Tibial artery (tissue), 4 donors: ENCODE measurements at regions not wholly inside any gene's neighbourhood (a gene's known extent, or its start where the extent isn't known, plus 50 kb on each side); places are given as distances from the start of the nearest gene placed in this dataset.

Experiments used
- DNase-seq, 2 donors: peaks; one replicate each; pipeline ENCODE4 v3.0.0-alpha.2; 2019
- H3K27ac ChIP-seq, 2 donors: fragments of 200-600 bp; sonication (generic) in 1 of 2; 1 replicate in 1 of 2; 2 replicates in 1 of 2; pipeline ENCODE4 v1.5.1; 2018 to 2019; ENCODE audit warnings: mild to moderate bottlenecking in 1 of 2
- H3K27me3 ChIP-seq, 2 donors: fragments of 200-600 bp; sonication (generic) in 1 of 2; one replicate each; pipeline versions ENCODE4 v1.5.1 to v1.6.0; 2016 to 2019
- H3K36me3 ChIP-seq, 3 donors: fragments of 200-600 bp; sonication (generic) in 2 of 3; one replicate each; pipeline ENCODE4 v1.5.1; 2016 to 2019; ENCODE audit warnings: mild to moderate bottlenecking in 2 of 3
- H3K4me1 ChIP-seq, 4 donors: fragments of 200-600 bp; sonication (generic) in 2 of 4; 1 replicate in 3 of 4; 2 replicates in 1 of 4; pipeline ENCODE4 v1.5.1; 2016 to 2019
- H3K4me3 ChIP-seq, 2 donors: fragments of 200-600 bp; sonication (generic) in 1 of 2; 1 replicate in 1 of 2; 2 replicates in 1 of 2; pipeline ENCODE4 v1.5.1; 2018 to 2019; ENCODE audit warnings: mild to moderate bottlenecking in 2 of 2
- H3K9me3 ChIP-seq, 3 donors: fragments of 200-600 bp; sonication (generic) in 1 of 3; one replicate each; pipeline ENCODE4 v1.5.1; 2016 to 2019
- intact Hi-C: fragments of 100-400 bp; cut with DNase I; formaldehyde crosslinking; loops from one replicate; pipeline ENCODE4 v1.15.0; 2023; ENCODE audit warnings: low total_unique reads
- TF ChIP-seq, protein P1 (sequence below), 2 experiments: fragments of 200-600 bp in 1 of 2; fragments of 450-650 bp in 1 of 2; IDR thresholded peaks; one replicate each; pipeline ENCODE4 v1.5.1; 2017 to 2019; ENCODE audit warnings: antibody characterized with exemption in 2 of 2, mild to moderate bottlenecking in 1 of 2, moderate library complexity in 1 of 2

DNA sequence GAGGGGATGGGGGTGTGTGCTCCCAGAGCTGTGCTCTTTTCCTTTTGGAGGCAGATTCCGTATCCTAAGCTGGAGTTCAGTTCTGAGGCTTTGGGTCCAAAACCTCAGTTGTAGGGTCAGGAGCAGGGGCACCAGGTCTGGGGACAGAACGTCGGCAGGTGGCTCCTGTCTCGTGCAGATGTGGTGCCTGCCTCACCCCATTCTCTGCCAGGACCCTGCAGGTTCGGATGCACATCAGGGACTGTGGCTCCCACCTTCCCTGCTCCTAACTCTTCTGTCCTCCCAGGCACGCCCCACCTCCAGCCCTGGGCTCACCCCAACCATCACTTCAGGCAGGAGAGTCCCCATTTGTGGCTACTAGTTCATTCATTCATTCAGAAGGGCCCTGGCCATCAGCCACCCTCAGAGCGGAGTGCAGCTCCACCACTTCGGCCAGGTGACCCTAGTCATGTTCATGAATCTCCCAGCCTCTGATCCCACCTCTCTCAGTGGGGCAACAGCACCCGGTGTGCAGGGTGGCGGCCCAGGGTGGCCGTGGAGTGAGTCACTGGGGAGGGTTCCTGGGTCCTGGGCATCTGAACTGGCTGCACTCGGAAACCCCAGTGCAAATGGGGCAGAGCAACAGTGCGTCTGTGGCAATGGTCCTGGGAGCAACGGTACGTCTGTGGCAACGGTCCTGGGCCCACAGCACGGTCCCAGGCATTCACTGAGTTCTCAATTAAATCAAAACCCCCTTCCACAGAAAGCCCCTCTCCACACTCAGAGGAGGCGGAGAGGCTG is 100.8 kb upstream of the FAM20C start:
- DNase-seq: no peak
- Histone ChIP-seq H3K36me3 (no peaks in the 10 kb centered on the region), H3K4me1 (peaks cover 0 to 32% (median 30%) of the 10 kb centered on the region in 4 donors), H3K9me3 (no peaks in the 10 kb centered on the region), H3K4me3 (no peak overlapping the region), H3K27ac (no peak overlapping the region), H3K27me3 (no peaks in the 10 kb centered on the region)
- intact Hi-C loops: no loop called here
- TF ChIP-seq, protein P1, sequence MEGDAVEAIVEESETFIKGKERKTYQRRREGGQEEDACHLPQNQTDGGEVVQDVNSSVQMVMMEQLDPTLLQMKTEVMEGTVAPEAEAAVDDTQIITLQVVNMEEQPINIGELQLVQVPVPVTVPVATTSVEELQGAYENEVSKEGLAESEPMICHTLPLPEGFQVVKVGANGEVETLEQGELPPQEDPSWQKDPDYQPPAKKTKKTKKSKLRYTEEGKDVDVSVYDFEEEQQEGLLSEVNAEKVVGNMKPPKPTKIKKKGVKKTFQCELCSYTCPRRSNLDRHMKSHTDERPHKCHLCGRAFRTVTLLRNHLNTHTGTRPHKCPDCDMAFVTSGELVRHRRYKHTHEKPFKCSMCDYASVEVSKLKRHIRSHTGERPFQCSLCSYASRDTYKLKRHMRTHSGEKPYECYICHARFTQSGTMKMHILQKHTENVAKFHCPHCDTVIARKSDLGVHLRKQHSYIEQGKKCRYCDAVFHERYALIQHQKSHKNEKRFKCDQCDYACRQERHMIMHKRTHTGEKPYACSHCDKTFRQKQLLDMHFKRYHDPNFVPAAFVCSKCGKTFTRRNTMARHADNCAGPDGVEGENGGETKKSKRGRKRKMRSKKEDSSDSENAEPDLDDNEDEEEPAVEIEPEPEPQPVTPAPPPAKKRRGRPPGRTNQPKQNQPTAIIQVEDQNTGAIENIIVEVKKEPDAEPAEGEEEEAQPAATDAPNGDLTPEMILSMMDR (IDR thresholded peaks at IDR 0.05): no peak

DNA sequence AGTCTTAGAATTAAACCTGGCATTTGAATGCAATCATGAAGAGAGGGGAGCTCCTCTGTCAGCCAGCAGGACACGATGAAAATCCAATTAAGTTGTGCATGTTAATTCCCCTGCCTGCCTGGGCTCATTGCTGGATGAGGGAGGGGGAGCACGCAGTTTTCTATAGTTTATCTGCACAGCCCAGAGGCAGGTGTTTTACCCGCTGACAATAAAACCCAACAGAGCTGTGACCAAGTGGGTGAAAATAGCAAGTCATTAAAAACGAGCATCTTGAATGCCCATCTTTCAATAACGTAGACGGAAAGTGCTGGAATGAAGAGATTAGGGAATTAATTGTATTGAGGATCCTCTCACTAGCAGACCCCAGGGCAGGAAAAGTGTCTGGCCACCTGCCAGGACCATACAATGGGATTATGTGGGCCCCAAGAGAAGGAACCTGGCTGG is 100.1 kb upstream of the FAM20C start:
- intact Hi-C loops: no loop called here
- peaks cover 0 to 32% (median 30%) of the 10 kb centered on the region in 4 donors for H3K4me1 ChIP-seq
- no peak overlapping the region for H3K27ac ChIP-seq
- no peaks in the 10 kb centered on the region for H3K27me3 ChIP-seq
- no peak overlapping the region for H3K4me3 ChIP-seq
- TF ChIP-seq, protein P1 (IDR thresholded peaks at IDR 0.05): no peak
- H3K9me3 ChIP-seq: no peaks in the 10 kb centered on the region
- no peak for DNase-seq
- H3K36me3 ChIP-seq: no peaks in the 10 kb centered on the region

DNA sequence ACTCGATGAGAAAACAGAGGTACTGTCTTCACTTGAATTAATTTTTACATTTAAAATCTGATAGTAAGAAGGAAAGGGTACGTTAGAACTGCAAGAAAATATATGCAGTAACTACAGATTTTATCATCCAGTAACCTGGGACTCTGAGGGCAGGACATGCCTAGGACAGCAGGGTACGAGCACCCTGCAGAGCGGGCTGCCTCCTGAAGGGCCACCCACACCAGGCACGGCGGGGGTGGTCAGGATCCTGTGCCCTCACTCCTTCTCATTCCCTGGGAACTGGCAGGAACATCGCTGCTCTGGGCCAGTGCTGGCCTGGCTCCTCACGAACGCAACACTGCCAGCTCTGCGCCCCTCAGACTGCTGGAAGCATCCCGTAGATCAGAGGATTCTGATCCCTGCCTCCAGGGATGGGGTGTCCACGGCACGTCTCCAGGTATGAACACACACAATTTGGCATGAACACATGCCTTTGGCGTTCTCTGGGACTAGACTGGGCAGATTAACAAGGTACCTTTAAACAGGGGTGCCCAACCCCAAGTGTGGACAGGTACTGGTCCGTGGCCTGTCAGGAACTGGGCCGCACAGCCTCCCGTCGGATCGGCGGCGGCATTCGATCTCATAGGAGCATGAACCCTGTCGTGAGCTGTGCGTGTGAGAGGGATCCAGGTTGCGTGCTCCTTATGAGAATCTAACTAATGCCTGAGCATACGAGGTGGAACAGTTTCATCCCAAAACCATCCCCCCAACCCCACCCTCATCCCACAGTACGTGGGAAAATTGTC is 99.3 kb upstream of the FAM20C start:
- H3K27me3 ChIP-seq: no peaks in the 10 kb centered on the region
- H3K27ac ChIP-seq: no peak overlapping the region
- peaks cover 0 to 4% (median 2%) of the 10 kb centered on the region in 3 donors for H3K9me3 ChIP-seq
- H3K4me3 ChIP-seq: no peak overlapping the region
- intact Hi-C loops: no loop called here
- H3K4me1 ChIP-seq: peaks cover 0 to 29% (median 27%) of the 10 kb centered on the region in 4 donors
- TF ChIP-seq, protein P1 (IDR thresholded peaks at IDR 0.05): no peak
- H3K36me3 ChIP-seq: no peaks in the 10 kb centered on the region
- no peak for DNase-seq

DNA sequence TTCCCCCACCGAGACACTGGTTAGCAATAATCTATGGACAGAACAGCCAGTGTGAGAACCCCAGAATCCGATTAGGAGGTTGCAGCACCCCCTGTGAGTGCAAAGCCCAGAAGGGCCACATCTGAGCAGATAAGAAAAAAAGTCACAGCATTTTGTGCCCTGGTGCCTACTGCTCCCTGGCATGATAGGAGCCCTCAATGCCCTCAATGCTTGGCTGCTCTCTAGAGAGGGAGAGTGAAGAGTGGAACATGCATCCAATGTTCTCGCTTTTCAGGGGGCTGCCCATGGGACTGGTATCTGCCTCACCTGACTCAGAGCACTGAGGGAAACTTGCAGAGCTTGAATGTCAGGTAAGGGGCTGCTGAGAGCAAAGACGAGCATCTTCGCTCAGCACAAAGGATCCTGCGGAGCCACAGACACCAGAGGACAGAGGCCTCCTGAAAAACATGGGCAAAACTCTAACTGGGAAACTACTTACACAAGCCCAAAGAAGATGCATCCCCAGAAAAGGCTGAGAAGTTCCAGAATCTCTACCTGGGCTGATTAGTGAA is 98.0 kb upstream of the FAM20C start:
- Histone ChIP-seq H3K9me3 (peaks cover 0 to 7% (median 6%) of the 10 kb centered on the region in 3 donors), H3K27me3 (no peaks in the 10 kb centered on the region), H3K36me3 (no peaks in the 10 kb centered on the region), H3K4me1 (peaks cover 0 to 16% (median 15%) of the 10 kb centered on the region in 4 donors), H3K4me3 (no peak overlapping the region), H3K27ac (no peak overlapping the region)
- no peak for DNase-seq
- intact Hi-C loops: no loop called here
- TF ChIP-seq, protein P1 (IDR thresholded peaks at IDR 0.05): no peak

DNA sequence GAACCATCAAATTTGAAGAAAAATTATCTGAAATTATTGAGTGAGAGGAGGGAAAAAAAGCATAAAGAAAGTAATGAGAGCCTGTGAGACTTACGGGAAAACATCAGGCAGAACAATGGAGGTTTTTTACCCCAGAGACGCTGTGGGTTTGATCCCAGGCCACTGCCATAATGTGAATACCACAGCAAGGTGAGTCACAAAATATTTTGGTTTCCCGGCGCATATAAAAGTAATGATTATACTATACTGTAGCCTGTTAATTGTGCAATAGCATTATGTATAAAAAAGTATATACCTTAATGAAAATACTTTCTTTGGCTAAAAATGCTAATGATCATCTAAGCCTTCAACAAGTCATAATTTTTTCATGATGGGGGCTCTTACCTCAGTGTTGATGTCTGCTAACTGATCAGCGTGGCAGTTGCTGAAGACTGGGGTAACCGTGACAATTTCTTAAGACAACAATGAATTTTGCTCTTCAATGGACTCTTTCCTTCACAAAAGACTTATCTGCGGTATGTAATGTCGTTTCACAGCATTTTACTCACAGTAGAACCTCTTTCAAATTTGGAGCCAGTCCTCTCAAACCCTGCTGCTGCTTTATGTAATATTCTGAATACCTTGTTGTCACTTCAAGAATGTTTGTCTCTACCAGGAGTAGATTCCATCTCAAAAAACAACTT is 97.0 kb upstream of the FAM20C start:
- Histone ChIP-seq H3K36me3 (no peaks in the 10 kb centered on the region), H3K27me3 (no peaks in the 10 kb centered on the region), H3K4me1 (peaks cover 0 to 7% (median 5%) of the 10 kb centered on the region in 4 donors), H3K27ac (no peak overlapping the region), H3K9me3 (peaks cover 0 to 7% (median 6%) of the 10 kb centered on the region in 3 donors), H3K4me3 (no peak overlapping the region)
- DNase-seq: no peak
- intact Hi-C loops: no loop called here
- TF ChIP-seq, protein P1 (IDR thresholded peaks at IDR 0.05): no peak
